K562 (cell line): ENCODE measurements at regions not wholly inside any gene's neighbourhood (a gene's known extent, or its start where the extent isn't known, plus 50 kb on each side); places are given as distances from the start of the nearest gene placed in this dataset.

Source experiments
- ATAC-seq: fragments of 200-7000 bp; cut with Tn5 transposase; 3 replicates; pipeline ENCODE4 v1.9.1; 2020; ENCODE audit warnings: moderate library complexity
- BruUV-seq: library from RNA; stranded (reverse); fragments of 400-500 nt; replicated peaks from 2 replicates; lab custom pipeline; 2021; lab: Mats Ljungman, UMichigan
- CTCF ChIA-PET: fragments of 300-600 bp; formaldehyde crosslinking; extraction: SDS; loops from one replicate; lab custom pipeline; 2021; ENCODE audit warnings: low intra/inter-chr PET ratio; lab: Yijun Ruan, JAX
- POLR2A ChIA-PET: fragments of 300-600, 350-650 bp; sonication (Branson Sonifier 250); formaldehyde crosslinking; extraction: SDS; loops from one replicate; lab custom pipeline; 2021; ENCODE audit warnings: antibody characterized with exemption, inconsistent platforms; lab: Yijun Ruan, JAX
- DNase-seq, 4 experiments: peaks; one replicate each; pipeline versions ENCODE4 v3.0.0 to v3.0.0-alpha.2; 2011 to 2018; ENCODE audit warnings: low spot score in 3 of 4, mixed read lengths in 3 of 4; ENCODE audit errors: extremely low read depth in 1 of 4
- FAIRE-seq: peaks from 2 replicates; lab custom pipeline; 2011; peaks lifted over from hg19 to GRCh38; lab: Jason Lieb, UNC
- H2AFZ ChIP-seq: 2 replicates; pipeline ENCODE4 v1.6.0; 2011; ENCODE audit warnings: low read depth, low read length, control low read depth, inconsistent platforms
- H3K27ac ChIP-seq: fragments of 200-600 bp; 3 replicates; pipeline ENCODE4 v1.8.0; 2011; ENCODE audit warnings: low read depth, mild to moderate bottlenecking, control low read depth, inconsistent platforms, low read length, moderate library complexity, mixed read lengths; ENCODE audit errors: extremely low read depth
- H3K27me3 ChIP-seq, 2 experiments: fragments of 300-600 bp in 1 of 2; 2 replicates in 1 of 2; 3 replicates in 1 of 2; pipeline versions ENCODE4 v1.6.0 to v1.8.0; 2011; ENCODE audit warnings: inconsistent platforms in 2 of 2, low read length in 2 of 2, mild to moderate bottlenecking in 1 of 2, mixed read lengths in 1 of 2, moderate library complexity in 1 of 2; ENCODE audit not compliant: control insufficient read depth in 2 of 2, insufficient read depth in 2 of 2
- H3K36me3 ChIP-seq: fragments of 300-600 bp; 3 replicates; pipeline ENCODE4 v1.8.0; 2011; ENCODE audit warnings: mild to moderate bottlenecking, low read length, inconsistent platforms; ENCODE audit not compliant: control insufficient read depth, insufficient read depth
- H3K4me1 ChIP-seq, 2 experiments: fragments of 200-600 bp in 1 of 2; replicated peaks in 1 of 2; 2 replicates in 1 of 2; 3 replicates in 1 of 2; pipeline versions ENCODE4 v1.5.1 to v1.8.0; 2011; ENCODE audit warnings: inconsistent platforms in 2 of 2, low read length in 2 of 2, mild to moderate bottlenecking in 1 of 2, mixed read lengths in 1 of 2, moderate library complexity in 1 of 2; ENCODE audit not compliant: control insufficient read depth in 2 of 2, insufficient read depth in 2 of 2
- H3K4me2 ChIP-seq: 2 replicates; pipeline ENCODE4 v1.6.1; 2011; ENCODE audit warnings: low read length, control low read depth, inconsistent platforms, mixed read lengths; ENCODE audit not compliant: insufficient read depth
- H3K4me3 ChIP-seq: fragments of 200-600 bp; sonication (generic), shearing (Covaris generic); 2 replicates; pipeline ENCODE4 v1.5.1; 2016; ENCODE audit warnings: control low read depth, inconsistent platforms
- H3K79me2 ChIP-seq: fragments of 200-600 bp; 3 replicates; pipeline ENCODE4 v1.8.0; 2011; ENCODE audit warnings: low read length, inconsistent platforms; ENCODE audit not compliant: control insufficient read depth, insufficient read depth
- H3K9ac ChIP-seq, 2 experiments: 2 replicates each; pipeline versions ENCODE4 v1.6.0 to v1.6.1; 2011; ENCODE audit warnings: low read depth in 2 of 2, low read length in 2 of 2, control low read depth in 1 of 2, inconsistent platforms in 1 of 2, mild to moderate bottlenecking in 1 of 2, mixed read lengths in 1 of 2; ENCODE audit not compliant: insufficient read depth in 1 of 2
- H3K9me1 ChIP-seq: one replicate; pipeline ENCODE4 v1.6.0; 2011; ENCODE audit warnings: inconsistent platforms, mild to moderate bottlenecking, low read length, moderate library complexity; ENCODE audit not compliant: control insufficient read depth, insufficient read depth
- H3K9me3 ChIP-seq: replicated peaks from 2 replicates; pipeline ENCODE4 v1.5.1; 2011; ENCODE audit warnings: low read depth, low read length, inconsistent platforms; ENCODE audit not compliant: control insufficient read depth, insufficient read depth
- H4K20me1 ChIP-seq: replicated peaks from 2 replicates; pipeline ENCODE4 v1.6.1; 2011; ENCODE audit warnings: low read length, inconsistent platforms, mixed read lengths; ENCODE audit not compliant: control insufficient read depth, insufficient read depth
- BRF1 ChIP-seq: IDR thresholded peaks from 3 replicates; pipeline ENCODE4 v1.6.1; 2011; ENCODE audit warnings: borderline replicate concordance, mild to moderate bottlenecking; ENCODE audit not compliant: insufficient read length; ENCODE audit errors: extremely low read depth
- CHCHD3 ChIP-seq: fragments of 250-450 bp; sonication (Bioruptor Pico); IDR thresholded peaks from 2 replicates; pipeline ENCODE4 v2.1.2; 2022; ENCODE audit warnings: mild to moderate bottlenecking
- ELF4 ChIP-seq: fragments of 450-650 bp; formaldehyde crosslinking; IDR thresholded peaks from 2 replicates; pipeline ENCODE4 v1.4.0; 2022; ENCODE audit warnings: missing genetic modification characterization
- HIVEP1 ChIP-seq: fragments of 250-450 bp; sonication (Bioruptor Pico); IDR thresholded peaks from 2 replicates; pipeline ENCODE4 v1.4.0; 2020; ENCODE audit warnings: mild to moderate bottlenecking
- NCOA1 ChIP-seq: fragments of 450-650 bp; IDR thresholded peaks from 2 replicates; pipeline ENCODE4 v1.6.1; 2016; ENCODE audit warnings: low read depth
- NEUROD1 ChIP-seq: fragments of 150-350 bp; IDR thresholded peaks from 2 replicates; pipeline ENCODE4 v1.6.1; 2014; ENCODE audit warnings: borderline replicate concordance, low read length, low read depth; ENCODE audit not compliant: partially characterized antibody
- POLR3G ChIP-seq: IDR thresholded peaks from 2 replicates; pipeline ENCODE4 v1.6.1; 2011; ENCODE audit not compliant: insufficient read length, insufficient replicate concordance; ENCODE audit errors: extremely low read depth
- RBM17 ChIP-seq: fragments of 200-400 bp; formaldehyde crosslinking; IDR thresholded peaks from 2 replicates; pipeline ENCODE4 v1.6.1; 2017; ENCODE audit warnings: low read depth, mild to moderate bottlenecking, low read length, borderline replicate concordance
- ZBTB1 ChIP-seq: sonication (generic); formaldehyde crosslinking; IDR thresholded peaks from 2 replicates; pipeline ENCODE4 v1.8.1; 2023; ENCODE audit warnings: missing genetic modification reagents, low read depth, mild to moderate bottlenecking, borderline replicate concordance
- ZBTB7A ChIP-seq: IDR thresholded peaks from 2 replicates; pipeline ENCODE4 v1.6.1; 2011; ENCODE audit warnings: low read depth, mild to moderate bottlenecking, low read length, moderate library complexity, borderline replicate concordance; ENCODE audit not compliant: control insufficient read depth
- ZNF143 ChIP-seq: sonication (generic); formaldehyde crosslinking; IDR thresholded peaks from 2 replicates; pipeline ENCODE4 v1.9.0; 2022; ENCODE audit warnings: mild to moderate bottlenecking, missing genetic modification reagents
- WGBS: fragments of 100-300 bp; shearing (Covaris generic); methylation state at CpG from one replicate; pipeline ENCODE4 v1.1.6; 2016; ENCODE audit warnings: low coverage, mixed read lengths; ENCODE audit not compliant: insufficient coverage; ENCODE audit errors: missing lambda C conversion rate; 5-methylcytosine and 5-hydroxymethylcytosine counted together
- in situ Hi-C: fragments of 300-500 bp; cut with MboI; formaldehyde crosslinking; loops from 4 replicates; pipeline ENCODE4 v1.15.0; 2018; ENCODE audit warnings: inconsistent platforms, mixed read lengths
- intact Hi-C: fragments of 100-400 bp; cut with micrococcal nuclease; formaldehyde crosslinking; loops from 2 replicates; pipeline ENCODE4 v1.14.2; 2022
- TF ChIP-seq, protein P1 (sequence below): sonication (generic); formaldehyde crosslinking; IDR thresholded peaks from 2 replicates; pipeline ENCODE4 v1.8.1; 2023; ENCODE audit warnings: mild to moderate bottlenecking, missing genetic modification reagents, moderate library complexity
- TF ChIP-seq, protein P2 (sequence below): fragments of 450-650 bp; IDR thresholded peaks from 2 replicates; pipeline ENCODE4 v1.6.1; 2016
- TF ChIP-seq, protein P3 (sequence below): fragments of 250-450 bp; sonication (Bioruptor Pico); IDR thresholded peaks from 2 replicates; pipeline ENCODE4 v1.5.0; 2021
- TF ChIP-seq, protein P4 (sequence below): sonication (generic); formaldehyde crosslinking; IDR thresholded peaks from 2 replicates; pipeline ENCODE4 v1.9.0; 2022; ENCODE audit warnings: mild to moderate bottlenecking, missing genetic modification reagents

- H4K20me1 ChIP-seq: no peaks in the 10 kb centered on the region
- H3K9ac ChIP-seq: no peak overlapping the region
- intact Hi-C loops: no loop called here
- BruUV-seq: no TSS peak
- no peak for ATAC-seq
- 14% methylated on average over 5 of the region's 5 CpGs for WGBS
- no peak for DNase-seq
- no peak overlapping the region for H3K4me2 ChIP-seq
- no peak overlapping the region for H3K4me3 ChIP-seq
- no peaks in the 10 kb centered on the region for H3K79me2 ChIP-seq
- H3K4me1 ChIP-seq: no peaks in the 10 kb centered on the region
- H3K27me3 ChIP-seq: peaks cover 0 to 27% of the 10 kb centered on the region in 2 experiments; a peak in 2 of 5 replicates
- H3K36me3 ChIP-seq: no peaks in the 10 kb centered on the region
- TF ChIP-seq ZBTB7A (no peak), CHCHD3 (CRISPR knock-in tag) (no peak), RBM17 (no peak), NEUROD1 (no peak), NCOA1 (no peak), ELF4 (CRISPR knock-in tag) (no peak), POLR3G (no peak), ZNF143 (CRISPR knock-in tag) (no peak), ZBTB1 (CRISPR knock-in tag) (no peak), HIVEP1 (CRISPR knock-in tag) (no peak), BRF1 (no peak)
- TF ChIP-seq, protein P1, sequence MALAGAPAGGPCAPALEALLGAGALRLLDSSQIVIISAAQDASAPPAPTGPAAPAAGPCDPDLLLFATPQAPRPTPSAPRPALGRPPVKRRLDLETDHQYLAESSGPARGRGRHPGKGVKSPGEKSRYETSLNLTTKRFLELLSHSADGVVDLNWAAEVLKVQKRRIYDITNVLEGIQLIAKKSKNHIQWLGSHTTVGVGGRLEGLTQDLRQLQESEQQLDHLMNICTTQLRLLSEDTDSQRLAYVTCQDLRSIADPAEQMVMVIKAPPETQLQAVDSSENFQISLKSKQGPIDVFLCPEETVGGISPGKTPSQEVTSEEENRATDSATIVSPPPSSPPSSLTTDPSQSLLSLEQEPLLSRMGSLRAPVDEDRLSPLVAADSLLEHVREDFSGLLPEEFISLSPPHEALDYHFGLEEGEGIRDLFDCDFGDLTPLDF: no peak
- TF ChIP-seq, protein P2, sequence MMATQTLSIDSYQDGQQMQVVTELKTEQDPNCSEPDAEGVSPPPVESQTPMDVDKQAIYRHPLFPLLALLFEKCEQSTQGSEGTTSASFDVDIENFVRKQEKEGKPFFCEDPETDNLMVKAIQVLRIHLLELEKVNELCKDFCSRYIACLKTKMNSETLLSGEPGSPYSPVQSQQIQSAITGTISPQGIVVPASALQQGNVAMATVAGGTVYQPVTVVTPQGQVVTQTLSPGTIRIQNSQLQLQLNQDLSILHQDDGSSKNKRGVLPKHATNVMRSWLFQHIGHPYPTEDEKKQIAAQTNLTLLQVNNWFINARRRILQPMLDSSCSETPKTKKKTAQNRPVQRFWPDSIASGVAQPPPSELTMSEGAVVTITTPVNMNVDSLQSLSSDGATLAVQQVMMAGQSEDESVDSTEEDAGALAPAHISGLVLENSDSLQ: no peak
- TF ChIP-seq, protein P3, sequence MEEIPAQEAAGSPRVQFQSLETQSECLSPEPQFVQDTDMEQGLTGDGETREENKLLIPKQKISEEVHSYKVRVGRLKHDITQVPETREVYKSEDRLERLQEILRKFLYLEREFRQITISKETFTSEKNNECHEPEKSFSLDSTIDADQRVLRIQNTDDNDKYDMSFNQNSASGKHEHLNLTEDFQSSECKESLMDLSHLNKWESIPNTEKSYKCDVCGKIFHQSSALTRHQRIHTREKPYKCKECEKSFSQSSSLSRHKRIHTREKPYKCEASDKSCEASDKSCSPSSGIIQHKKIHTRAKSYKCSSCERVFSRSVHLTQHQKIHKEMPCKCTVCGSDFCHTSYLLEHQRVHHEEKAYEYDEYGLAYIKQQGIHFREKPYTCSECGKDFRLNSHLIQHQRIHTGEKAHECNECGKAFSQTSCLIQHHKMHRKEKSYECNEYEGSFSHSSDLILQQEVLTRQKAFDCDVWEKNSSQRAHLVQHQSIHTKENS (CRISPR knock-in tag): no peak
- TF ChIP-seq, protein P4, sequence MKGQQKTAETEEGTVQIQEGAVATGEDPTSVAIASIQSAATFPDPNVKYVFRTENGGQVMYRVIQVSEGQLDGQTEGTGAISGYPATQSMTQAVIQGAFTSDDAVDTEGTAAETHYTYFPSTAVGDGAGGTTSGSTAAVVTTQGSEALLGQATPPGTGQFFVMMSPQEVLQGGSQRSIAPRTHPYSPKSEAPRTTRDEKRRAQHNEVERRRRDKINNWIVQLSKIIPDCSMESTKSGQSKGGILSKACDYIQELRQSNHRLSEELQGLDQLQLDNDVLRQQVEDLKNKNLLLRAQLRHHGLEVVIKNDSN (CRISPR knock-in tag): no peak
- H3K9me1 ChIP-seq: no peaks in the 10 kb centered on the region
- ChIA-PET CTCF (no interaction called here), POLR2A (interaction anchor here (1.0 kb wide), 1 partner anchor 14 kb away, joined by 3 read pairs; no protein-coding TSS in a partner anchor)
- no peaks in the 10 kb centered on the region for H3K9me3 ChIP-seq
- no peak overlapping the region for H2AFZ ChIP-seq
- in situ Hi-C loops: no loop called here
- no peak overlapping the region for H3K27ac ChIP-seq
- no peak for FAIRE-seq
Measured at GRCh38 chr9:91481972-91482371, 58.3 kb upstream of the NFIL3 start.
